Liver (tissue), 3 donors: ENCODE measurements at regions not wholly inside any gene's neighbourhood (a gene's known extent, or its start where the extent isn't known, plus 50 kb on each side); places are given as distances from the start of the nearest gene placed in this dataset.

Experiments used
- CTCF ChIP-seq: fragments of 150-350 bp; IDR thresholded peaks from 2 replicates; pipeline ENCODE4 v1.5.1; 2017; ENCODE audit warnings: improper control_type of control experiment, low read depth, low read length; ENCODE audit not compliant: missing input control
- HNF4G ChIP-seq: IDR thresholded peaks from 2 replicates; pipeline ENCODE4 v1.6.1; 2016; ENCODE audit warnings: antibody characterized with exemption
- MAX ChIP-seq: IDR thresholded peaks from 2 replicates; pipeline ENCODE4 v1.6.1; 2016; ENCODE audit warnings: antibody characterized with exemption
- YY1 ChIP-seq: IDR thresholded peaks from 2 replicates; pipeline ENCODE4 v1.6.1; 2016; ENCODE audit warnings: antibody characterized with exemption, mild to moderate bottlenecking
- donor health status: healthy.
- donor health status: healthy.

GRCh38 chr18:22566703-22567420 is 149.1 kb upstream of the CTAGE1 start:
- TF ChIP-seq CTCF, result no peak
- TF ChIP-seq MAX, result no peak
- TF ChIP-seq HNF4G, result no peak
- TF ChIP-seq YY1, result no peak
